ENCODE measurements at regions not wholly inside any gene's neighbourhood (a gene's known extent, or its start where the extent isn't known, plus 50 kb on each side); places are given as distances from the start of the nearest gene placed in this dataset.

DNA sequence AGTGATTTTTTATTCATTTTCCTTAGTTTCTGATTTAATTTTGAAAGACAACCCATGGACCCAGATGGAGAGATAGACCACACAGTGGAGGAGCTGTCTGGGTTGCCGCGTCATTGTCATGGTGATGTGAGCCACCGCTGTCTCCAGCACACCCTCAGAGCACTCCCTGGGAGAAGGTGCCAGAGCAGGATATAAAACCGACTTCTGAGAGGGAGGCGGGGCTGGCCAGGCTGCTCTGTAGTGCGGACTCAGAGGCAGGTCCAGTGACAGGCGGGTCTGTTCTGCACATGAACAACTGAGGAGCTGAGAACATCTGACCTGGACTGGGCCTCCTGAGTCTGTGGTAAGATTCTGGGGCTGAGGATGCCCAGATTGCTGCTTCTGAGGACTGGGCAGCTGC is 216.3 kb upstream of the NLRP1 start:
- ATAC-seq (ENCODE audit: poor library complexity): no peak
- no peak for DNase-seq
- intact Hi-C loops (cut with DNase I): no loop called here

DNA sequence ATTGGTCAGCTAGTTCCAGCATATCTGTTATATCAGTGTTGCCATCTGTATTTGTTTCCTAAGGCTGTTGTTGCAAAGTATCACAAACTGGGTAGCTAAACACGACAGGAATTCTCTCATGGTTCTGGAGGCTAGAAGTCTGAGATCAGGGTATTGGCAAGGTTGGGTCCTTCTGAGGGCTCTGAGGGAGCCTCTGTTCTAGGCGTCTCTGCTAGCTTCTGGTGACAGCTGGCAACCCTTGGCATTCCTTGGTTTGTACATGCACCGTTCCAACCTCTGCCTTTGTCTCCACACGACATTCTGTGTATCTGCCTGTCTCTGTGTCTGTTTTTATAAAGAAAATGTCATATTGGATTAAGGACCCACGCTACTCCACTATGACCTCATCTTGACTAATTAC is 219.9 kb upstream of the NLRP1 start:
- intact Hi-C loops (cut with DNase I): no loop called here
- ATAC-seq (ENCODE audit: poor library complexity): no peak
- no peak for DNase-seq

DNA sequence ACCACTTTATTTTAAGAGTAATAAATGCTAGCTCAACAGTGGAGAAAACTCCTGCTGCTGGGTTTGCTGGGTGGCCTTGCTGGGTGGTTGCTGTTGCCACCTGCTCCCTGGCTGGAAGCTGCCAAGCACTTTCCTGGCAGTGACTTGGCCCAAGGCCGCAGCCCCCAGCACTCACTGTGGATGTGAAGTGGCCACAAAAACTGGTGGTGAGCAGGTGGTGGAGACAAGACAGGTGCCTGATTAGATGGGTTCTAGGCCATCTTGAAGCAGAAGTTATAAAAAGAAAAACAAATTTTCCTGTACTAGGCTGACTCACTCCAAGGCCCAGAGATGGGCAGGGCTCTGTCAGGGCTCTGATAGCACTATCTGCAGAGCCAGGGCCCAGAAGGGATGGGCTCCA is 224.7 kb upstream of the NLRP1 start:
- intact Hi-C loops (cut with DNase I): no loop called here
- no peak for ATAC-seq (ENCODE audit: poor library complexity)
- no peak for DNase-seq

DNA sequence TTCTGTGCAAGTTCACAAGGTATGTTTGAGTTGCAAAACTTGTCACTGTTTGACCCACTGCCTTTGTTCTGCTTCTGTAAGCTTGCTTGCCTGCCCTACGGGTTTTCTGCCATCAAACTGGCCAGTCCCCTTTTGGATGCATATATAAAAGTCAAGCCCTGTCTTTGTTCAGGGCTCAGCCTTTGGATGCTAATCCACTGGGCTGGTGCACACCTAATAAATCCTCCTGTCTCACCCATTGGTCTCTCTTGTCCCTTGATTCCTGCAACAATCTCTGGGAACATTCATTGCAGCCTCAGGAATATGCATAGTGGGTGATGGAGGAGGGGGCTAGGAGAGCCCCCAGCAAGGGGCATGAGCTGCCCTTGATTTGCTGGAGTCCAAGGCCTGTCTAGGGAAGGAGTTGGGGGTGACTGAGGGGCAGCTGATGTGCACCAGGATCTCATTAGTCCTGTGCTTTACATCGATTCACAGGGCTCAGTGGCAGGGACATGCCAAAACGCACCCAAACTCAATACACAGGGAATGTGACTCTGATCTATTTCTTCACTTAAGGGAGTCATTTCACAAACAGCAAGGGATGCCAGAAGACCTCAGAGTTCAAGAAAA is 225.4 kb upstream of the NLRP1 start:
- intact Hi-C loops (cut with DNase I): no loop called here
- ATAC-seq (ENCODE audit: poor library complexity): no peak
- DNase-seq: no peak

DNA sequence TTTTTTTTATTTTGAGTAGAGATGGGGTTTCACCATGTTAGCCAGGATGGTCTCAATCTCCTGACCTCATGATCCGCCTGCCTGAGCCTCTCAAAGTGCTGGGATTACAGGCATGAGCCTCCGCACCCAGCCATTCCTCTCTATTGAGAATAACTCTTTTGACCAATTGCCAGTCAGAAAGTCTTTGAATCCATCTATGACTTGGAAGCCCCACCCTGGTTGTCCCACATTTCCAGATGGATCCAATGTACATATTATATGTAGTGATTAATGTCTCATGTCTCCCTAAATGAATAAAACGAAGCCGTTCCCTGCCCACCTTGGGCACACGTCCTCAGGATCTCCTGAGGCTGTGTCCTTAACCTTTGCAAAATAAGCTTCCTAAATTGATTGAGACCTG is 228.3 kb upstream of the NLRP1 start:
- intact Hi-C loops (cut with DNase I): no loop called here
- ATAC-seq (ENCODE audit: poor library complexity) (no peak), DNase-seq (no peak)

DNA sequence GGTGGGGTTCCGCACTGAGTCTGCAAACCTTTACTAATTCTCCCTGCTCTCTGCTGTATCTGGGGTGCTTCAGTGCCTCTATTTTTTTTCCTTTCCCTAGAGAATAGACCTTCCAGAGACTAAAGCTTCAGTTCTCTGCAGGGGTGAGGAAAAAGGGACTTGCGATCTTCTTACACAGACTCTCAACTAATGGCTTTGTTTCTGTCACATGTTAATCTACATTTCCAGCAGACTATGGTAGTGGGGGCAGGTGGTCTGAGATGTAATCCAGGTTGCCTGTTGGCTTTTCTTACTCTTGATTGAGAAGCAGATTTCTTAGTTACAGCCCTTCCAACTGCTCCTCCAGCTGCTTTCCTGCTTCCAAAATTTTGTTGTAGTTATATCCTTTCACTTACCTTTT is 229.0 kb upstream of the NLRP1 start:
- intact Hi-C loops (cut with DNase I): no loop called here
- ATAC-seq (ENCODE audit: poor library complexity) (no peak), DNase-seq (no peak)

DNA sequence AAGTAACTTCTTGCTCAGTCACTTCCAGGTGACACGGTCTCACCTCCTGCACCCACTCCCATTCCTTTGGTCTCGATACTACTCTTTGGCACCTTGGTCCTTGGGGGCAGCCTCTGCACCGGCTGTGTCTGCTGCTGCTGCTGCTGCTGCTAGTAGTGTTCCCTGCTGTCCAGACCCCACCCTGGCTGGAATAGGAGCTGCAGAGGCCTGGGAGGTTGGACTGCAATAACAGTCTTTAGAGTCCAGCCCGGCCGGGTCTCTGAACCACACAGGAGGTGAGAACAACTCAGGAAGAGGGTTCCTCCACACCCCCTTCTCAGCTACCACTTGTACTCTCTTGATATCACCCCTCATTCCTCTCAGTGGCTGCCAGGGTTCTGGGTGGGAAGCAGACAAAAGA is 231.1 kb upstream of the NLRP1 start:
- intact Hi-C loops (cut with DNase I): no loop called here
- DNase-seq (no peak), ATAC-seq (ENCODE audit: poor library complexity) (no peak)

DNA sequence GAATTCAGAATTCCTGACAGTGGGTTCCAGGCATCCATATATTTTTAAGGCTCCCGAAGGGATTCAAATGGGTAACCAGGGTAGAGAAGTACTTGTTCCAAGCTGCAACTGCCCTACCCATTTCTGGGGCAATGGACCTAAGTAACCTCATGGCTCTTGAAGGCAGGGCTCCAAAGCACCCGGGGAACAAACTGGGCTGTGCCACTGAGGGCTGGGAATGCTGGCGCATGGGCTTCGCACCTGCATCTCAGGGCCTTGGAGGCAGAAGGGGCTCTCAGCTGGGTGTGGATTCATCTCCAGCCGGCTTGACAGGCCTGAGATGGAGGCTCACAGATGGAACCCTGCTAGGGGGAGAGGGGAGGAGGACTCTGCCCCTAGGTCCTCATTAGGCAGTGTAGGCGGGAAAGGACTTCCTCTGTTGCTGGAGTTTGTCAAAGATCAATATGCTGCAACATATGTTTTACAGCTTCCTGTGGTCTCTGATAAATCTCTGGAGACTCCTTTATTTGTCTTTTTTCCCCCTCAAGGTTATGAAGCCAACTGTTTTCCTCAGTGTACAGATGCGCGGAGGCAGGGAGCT is 232.3 kb upstream of the NLRP1 start:
- intact Hi-C loops (cut with DNase I): no loop called here
- ATAC-seq (ENCODE audit: poor library complexity) (no peak), DNase-seq (no peak)

DNA sequence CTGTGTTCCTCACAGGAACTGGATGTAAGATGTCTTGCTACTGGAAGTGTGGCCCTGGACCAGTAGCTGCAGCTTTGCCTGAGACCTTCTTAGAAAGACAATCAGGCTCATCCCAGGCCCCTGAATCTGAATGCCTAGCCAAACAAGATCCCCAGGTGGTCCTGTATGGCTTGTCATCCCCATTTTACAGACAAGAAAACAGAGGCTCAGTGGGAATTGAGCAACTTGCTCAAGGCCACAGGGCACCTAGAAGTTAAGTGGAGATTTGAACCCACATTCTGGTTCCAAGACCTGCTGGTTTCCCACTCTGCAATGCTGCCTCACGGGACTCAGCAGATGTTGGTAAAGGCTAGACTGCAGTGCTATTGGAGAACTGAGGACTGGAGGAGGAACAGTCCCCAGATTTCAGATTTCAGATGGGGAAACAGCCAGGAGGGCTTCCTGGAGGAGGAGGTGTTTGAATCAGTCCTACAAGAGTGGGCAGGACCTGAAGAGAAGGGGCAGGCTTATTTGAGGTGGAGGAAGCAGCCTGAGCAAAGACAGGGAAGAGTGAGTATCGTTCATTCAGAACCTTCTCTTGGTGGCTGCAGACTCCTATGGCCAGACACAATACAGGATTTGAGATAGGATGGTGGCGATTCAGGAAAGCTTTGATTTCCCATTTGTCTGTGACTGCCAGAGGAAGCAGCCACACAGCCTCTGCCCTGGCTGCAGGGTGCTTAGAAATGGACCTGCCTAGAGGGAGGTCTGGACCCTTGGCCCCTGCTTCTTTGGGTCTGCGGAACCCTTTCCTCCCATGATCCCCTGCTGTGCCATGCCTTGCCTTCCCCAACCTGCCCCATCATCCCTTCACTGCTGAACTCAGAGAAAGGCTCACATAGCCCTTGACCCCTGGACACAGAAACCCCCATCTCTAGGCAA is 233.4 kb upstream of the NLRP1 start:
- ATAC-seq (ENCODE audit: poor library complexity) (no peak), DNase-seq (no peak)
- intact Hi-C loops (cut with DNase I): no loop called here

DNA sequence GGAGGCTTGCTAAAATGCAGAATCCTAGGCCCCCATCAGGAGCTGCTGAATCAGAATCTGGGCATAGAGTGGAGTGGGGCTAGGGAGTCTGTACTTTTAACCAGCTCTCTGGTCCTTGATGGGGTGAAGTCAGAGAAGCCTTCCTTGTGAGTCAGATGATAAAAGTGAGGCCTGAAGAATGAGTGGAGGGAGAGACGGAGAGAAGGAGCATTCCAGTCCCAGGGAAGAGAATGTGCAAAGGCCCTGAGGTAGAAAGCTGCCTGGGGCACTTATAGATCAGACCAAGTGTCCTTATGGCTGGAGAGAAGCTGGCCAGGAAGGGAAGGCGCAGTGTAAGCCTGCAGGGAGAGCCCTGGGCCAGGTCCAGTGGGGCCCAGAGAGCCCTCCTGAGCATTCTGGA is 235.1 kb upstream of the NLRP1 start:
- intact Hi-C loops (cut with DNase I): no loop called here
- no peak for ATAC-seq (ENCODE audit: poor library complexity)
- no peak for DNase-seq

DNA sequence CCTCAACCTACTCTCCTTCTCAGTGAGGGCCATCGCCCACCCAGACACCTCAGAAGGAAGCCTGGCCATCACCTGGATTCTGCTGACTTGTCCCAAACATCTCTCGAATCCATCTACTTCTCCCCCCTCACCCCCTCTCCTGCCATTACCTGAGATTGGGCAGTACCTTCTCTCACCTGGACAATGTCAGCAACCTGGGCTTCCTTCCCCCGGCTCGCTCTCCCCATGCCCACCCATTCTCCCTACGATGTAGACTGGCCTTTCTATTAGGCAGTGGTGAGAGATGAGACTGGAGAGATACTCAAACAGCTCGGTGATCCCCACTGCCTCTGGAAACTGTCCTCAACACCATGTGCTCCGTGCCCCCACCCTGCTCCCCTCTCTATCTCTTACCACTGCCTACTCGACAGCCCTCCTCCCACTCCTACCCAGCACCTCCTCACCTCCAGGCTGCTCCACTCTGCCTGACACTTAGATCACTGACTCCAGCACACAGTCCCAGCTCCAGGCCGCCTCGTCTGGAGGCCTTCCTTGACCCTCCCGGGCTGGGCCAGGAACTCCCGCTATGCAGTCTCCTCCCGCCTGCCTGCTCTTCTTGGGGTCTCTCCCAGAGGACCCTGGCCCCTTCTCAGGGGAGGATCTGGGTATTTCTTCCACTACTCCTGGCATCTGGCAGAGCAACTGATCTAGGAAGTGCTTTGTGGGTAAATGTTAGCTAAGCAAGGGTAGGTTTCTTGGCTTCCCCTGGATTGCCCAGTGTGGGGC is 235.8 kb upstream of the NLRP1 start:
- DNase-seq: no peak
- intact Hi-C loops (cut with DNase I): no loop called here
- no peak for ATAC-seq (ENCODE audit: poor library complexity)

DNA sequence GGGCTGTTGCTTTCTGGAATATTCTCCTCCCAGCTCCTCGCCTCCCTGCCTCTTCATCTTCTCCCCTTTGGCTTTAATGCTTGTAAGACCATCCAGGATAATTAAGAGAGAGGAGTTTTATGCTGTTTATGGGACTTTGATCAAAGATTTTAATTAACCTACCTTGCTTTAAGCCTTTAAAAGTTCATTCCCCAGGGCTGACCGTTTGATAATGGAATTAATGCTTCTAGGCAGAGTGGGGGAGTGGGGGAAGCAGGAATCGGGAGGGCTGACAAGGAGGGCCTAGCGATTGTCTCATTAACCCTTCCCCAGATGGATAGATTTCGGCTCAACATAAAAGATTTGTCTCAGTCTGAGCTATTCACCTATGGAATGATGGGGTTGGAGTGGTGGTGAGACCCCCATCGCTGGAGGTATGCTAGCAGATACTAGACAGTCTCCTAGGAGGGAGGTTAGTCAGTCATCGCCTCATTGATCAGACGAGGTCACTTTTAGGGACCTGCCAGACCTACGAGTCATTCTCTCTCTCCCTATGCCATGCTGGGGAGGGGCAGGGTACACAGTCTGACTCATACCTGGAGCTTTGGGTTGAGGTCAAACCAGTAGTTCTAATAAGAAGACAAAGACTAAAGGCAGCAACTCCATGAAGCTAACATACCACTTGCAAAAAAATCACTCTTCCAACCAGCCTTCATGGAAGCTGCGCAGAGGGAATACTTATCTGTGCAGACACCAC is 236.6 kb upstream of the NLRP1 start:
- no peak for DNase-seq
- intact Hi-C loops (cut with DNase I): no loop called here
- no peak for ATAC-seq (ENCODE audit: poor library complexity)

DNA sequence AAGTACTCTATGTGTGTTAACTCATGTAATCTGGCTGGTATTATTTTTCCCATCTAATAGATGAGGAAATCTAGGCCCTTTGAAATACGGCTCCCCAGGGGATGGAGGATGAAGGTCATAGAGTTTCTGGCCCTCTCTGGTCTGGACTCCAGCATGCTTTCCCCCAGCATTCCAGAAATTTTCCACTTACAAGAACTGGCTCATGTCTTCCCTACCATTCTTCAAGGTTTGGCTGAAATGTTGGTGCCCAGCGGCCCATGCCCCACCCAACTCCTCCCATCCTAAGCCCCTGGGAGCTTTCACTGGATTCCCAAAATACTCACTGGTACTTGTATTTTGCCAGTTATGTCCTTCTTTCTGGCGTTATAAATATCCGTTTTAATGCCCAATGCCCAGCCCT is 237.5 kb upstream of the NLRP1 start:
- intact Hi-C loops (cut with DNase I): no loop called here
- ATAC-seq (ENCODE audit: poor library complexity) (no peak), DNase-seq (no peak)

DNA sequence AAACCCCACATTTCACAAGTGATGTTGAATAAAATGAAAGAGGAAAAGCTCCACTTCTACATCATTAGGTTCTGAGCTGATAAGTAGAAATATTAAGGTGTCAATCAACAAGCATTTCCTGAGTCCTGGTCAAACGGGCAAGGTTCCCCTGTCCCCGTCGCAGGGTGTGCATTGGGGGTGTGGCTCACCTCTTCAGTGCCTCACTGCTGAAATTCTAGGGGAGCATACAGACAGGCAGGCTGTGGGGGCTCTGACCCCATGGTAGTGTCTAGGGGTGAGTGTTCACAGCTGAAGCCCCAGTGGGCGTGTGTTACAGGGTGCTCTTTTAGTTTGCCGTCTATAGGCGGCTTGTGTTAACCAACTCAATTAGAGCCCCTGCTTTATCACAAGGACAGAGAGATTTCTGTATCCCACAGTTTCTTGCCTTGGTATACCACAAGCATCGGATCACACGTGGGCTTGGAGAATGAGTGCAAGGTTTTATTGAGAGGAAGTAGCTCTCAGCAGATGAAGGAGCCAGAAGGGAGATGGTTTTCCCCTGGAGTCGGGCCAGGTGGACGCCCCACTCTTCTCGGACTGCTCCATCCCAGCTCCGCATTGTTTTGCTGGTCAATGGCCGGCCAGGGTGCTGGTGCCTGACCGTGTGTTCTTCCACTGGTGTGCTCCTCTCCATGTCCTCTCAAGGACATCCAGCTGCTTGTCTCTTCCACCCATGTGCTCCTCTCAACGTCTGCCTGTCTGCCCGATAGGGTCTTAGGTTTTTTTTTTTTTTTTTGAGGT is 238.2 kb upstream of the NLRP1 start:
- intact Hi-C loops (cut with DNase I): no loop called here
- no peak for ATAC-seq (ENCODE audit: poor library complexity)
- DNase-seq: no peak

DNA sequence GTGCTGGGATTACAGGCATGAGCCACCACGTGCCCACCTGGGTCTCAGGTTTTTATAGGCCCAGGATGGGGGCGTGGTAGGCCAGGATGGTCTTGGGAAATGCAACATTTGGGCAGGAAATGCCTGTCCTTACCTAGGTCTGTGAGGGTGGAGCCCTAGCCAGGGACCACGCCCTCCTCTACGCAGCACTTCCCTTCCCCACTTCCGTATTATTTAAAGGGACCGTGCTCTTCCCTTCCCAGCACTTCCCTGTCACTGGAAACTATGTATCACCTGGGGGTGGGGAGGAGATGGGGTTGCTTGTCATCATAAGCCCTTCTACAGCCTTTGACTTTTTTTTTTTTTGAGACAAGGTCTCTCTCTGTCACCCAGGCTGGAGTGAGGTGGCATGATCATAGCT is 238.9 kb upstream of the NLRP1 start:
- intact Hi-C loops (cut with DNase I): no loop called here
- ATAC-seq (ENCODE audit: poor library complexity): no peak
- no peak for DNase-seq

DNA sequence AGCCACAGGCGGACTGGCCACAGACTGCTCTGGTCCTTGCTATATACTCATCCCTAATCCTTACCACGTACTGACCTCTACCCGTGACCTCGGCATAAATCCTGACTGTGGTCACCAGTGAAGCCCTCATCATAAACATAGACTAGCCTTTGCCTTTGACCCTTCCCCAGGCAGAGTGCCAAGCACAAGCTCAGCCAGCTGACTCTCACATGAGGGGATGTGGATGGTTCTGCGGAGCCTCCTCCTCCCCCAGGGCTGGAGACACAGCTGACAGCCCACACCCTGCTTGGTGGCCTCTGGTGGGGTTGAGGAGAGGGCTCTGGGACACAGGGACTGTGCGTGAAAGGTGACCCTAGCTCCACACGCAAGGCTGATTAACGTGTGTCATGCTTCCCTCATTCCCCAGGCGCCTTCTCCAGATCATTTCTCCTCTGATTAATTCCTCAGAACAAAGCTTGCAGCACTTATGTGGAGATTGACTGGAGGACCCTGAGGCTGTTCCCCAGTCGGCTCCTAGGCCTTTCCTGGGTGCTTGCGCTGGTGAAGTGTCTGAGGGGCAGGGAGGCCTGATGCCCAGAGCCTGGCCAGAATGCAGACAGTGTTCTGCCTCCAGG is 241.5 kb upstream of the NLRP1 start:
- ATAC-seq (ENCODE audit: poor library complexity) (no peak), DNase-seq (no peak)
- intact Hi-C loops (cut with DNase I): no loop called here

DNA sequence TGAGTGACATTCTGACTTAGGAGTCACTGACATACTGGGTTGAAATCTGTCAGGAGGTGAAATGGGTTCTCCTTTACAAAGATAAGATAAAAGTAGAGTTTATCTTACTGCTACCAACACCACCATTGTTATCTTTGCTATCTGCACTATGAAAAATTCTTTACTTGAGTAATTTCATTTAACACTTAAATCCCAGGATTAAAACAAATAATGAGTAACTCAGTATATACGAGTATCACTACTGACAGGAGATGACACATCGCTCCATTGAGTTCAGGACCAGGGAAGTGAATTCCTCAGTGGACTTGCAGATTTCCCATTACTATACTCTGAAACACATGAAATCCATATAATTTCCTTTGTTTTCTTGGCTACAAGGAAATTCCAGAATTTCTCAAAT is 242.1 kb upstream of the NLRP1 start:
- intact Hi-C loops (cut with DNase I): no loop called here
- ATAC-seq (ENCODE audit: poor library complexity) (no peak), DNase-seq (no peak)

DNA sequence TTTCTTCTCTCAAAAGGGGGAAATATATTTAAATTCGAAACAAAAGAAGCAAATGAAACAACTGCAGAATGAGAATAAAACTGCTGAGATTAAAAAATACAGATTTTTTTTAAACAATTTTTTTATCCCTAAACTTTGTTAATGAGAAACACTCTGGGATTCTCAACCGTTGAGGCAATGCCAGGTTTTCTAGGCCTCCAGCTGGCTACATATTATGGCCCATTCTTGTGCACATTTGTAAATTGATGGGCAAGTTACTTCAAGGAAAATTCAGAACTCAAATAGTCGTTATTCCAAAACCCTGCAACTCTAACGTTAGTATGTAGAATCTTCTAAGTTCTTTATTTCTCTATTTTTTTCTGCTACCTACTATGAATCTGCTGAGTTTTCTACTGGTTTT is 239.3 kb upstream of the WSCD1 start:
- intact Hi-C loops (cut with DNase I): no loop called here
- ATAC-seq (ENCODE audit: poor library complexity) (no peak), DNase-seq (no peak)
